ENCODE measurements at regions not wholly inside any gene's neighbourhood (a gene's known extent, or its start where the extent isn't known, plus 50 kb on each side); places are given as distances from the start of the nearest gene placed in this dataset.

DNA sequence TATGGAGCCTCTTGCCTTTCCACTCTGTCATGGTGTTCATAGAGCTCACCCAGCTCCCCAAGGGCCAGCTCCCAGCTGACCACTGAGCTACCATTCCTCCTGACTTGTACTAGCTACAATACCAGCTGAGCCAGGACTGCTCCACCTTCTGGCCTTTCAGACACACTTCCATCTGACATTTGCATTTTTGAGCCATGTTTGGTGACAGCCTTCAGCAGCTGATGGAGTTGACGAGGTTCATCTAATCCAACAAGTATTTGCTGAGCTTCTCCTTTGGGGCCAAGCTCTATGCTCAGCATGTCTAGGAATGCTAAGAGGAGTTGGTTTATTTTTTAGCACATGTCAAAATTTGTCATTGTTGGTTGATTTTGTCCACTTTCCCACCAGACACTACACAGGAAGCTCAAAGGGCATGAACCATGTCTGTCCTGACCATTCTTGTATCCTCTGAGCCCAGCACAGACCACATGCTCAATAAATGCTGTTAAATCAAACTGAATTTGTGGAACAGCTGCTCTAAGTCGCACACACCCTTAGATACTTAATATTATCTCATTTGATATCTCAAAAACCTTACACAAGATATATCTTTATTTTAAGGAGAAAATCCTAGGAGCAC is 142.6 kb upstream of the PPARGC1A start:
- intact Hi-C loops (cut with micrococcal nuclease), result no loop called here
- Histone ChIP-seq H3K4me1 (ENCODE audit: insufficient read depth, low read length) (no peaks in the 10 kb centered on the region), H4K20me1 (ENCODE audit: low read length) (no peaks in the 10 kb centered on the region), H2AFZ (ENCODE audit: low read length) (no peak overlapping the region), H3K9me3 (ENCODE audit: low read length) (no peaks in the 10 kb centered on the region), H3K36me3 (ENCODE audit: low read depth, low read length) (no peaks in the 10 kb centered on the region), H3K9me2 (replicated peaks; ENCODE audit: low read length) (no peaks in the 10 kb centered on the region), H3K4me2 (ENCODE audit: low read length) (no peak overlapping the region), H3K27me3 (ENCODE audit: low read length) (no peaks in the 10 kb centered on the region), H3K4me3 (ENCODE audit: low read length) (no peak overlapping the region), H3K79me2 (ENCODE audit: low read length) (no peaks in the 10 kb centered on the region), H3F3A (ENCODE audit: low read length, unreplicated experiment) (no peaks in the 10 kb centered on the region), H3K9ac (ENCODE audit: low read length) (no peak overlapping the region), H3K27ac (ENCODE audit: low read length) (no peak overlapping the region)
- CTCF ChIA-PET, result no interaction called here
- no peak for DNase-seq
- BruUV-seq (replicated peaks), result no TSS peak
- ATAC-seq, result no peak
- TF ChIP-seq, protein P1, sequence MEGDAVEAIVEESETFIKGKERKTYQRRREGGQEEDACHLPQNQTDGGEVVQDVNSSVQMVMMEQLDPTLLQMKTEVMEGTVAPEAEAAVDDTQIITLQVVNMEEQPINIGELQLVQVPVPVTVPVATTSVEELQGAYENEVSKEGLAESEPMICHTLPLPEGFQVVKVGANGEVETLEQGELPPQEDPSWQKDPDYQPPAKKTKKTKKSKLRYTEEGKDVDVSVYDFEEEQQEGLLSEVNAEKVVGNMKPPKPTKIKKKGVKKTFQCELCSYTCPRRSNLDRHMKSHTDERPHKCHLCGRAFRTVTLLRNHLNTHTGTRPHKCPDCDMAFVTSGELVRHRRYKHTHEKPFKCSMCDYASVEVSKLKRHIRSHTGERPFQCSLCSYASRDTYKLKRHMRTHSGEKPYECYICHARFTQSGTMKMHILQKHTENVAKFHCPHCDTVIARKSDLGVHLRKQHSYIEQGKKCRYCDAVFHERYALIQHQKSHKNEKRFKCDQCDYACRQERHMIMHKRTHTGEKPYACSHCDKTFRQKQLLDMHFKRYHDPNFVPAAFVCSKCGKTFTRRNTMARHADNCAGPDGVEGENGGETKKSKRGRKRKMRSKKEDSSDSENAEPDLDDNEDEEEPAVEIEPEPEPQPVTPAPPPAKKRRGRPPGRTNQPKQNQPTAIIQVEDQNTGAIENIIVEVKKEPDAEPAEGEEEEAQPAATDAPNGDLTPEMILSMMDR (conservative IDR thresholded peaks at IDR 0.05; ENCODE audit: low read depth, low read length), result no peak
- no peak for TF ChIP-seq EZH2phosphoT487 (IDR thresholded peaks at IDR 0.05; ENCODE audit: borderline replicate concordance, low read length)
- no peak for TF ChIP-seq EZH2 (IDR thresholded peaks at IDR 0.05; ENCODE audit: low read length, unreplicated experiment)
- POLR2A ChIA-PET (ENCODE audit: unreplicated experiment), result no interaction called here

GRCh38 chr4:24026596-24026995 is 136.7 kb upstream of the PPARGC1A start:
- no peaks in the 10 kb centered on the region for H3K4me1 ChIP-seq (ENCODE audit: insufficient read depth, low read length)
- intact Hi-C loops (cut with micrococcal nuclease), result no loop called here
- BruUV-seq (replicated peaks), result no TSS peak
- CTCF ChIA-PET, result no interaction called here
- H3K4me3 ChIP-seq (ENCODE audit: low read length), result no peak overlapping the region
- H3K79me2 ChIP-seq (ENCODE audit: low read length), result no peaks in the 10 kb centered on the region
- ATAC-seq, result no peak
- no peak overlapping the region for H3K27ac ChIP-seq (ENCODE audit: low read length)
- H3K9me2 ChIP-seq (replicated peaks; ENCODE audit: low read length), result no peaks in the 10 kb centered on the region
- TF ChIP-seq EZH2 (IDR thresholded peaks at IDR 0.05; ENCODE audit: low read length, unreplicated experiment) (no peak), EZH2phosphoT487 (IDR thresholded peaks at IDR 0.05; ENCODE audit: borderline replicate concordance, low read length) (no peak)
- TF ChIP-seq, protein P1 (conservative IDR thresholded peaks at IDR 0.05; ENCODE audit: low read depth, low read length), result no peak
- H2AFZ ChIP-seq (ENCODE audit: low read length), result no peak overlapping the region
- no peak overlapping the region for H3K4me2 ChIP-seq (ENCODE audit: low read length)
- no peaks in the 10 kb centered on the region for H3F3A ChIP-seq (ENCODE audit: low read length, unreplicated experiment)
- H3K9ac ChIP-seq (ENCODE audit: low read length), result no peak overlapping the region
- no peaks in the 10 kb centered on the region for H3K36me3 ChIP-seq (ENCODE audit: low read depth, low read length)
- POLR2A ChIA-PET (ENCODE audit: unreplicated experiment), result no interaction called here
- no peaks in the 10 kb centered on the region for H4K20me1 ChIP-seq (ENCODE audit: low read length)
- DNase-seq, result no peak
- H3K27me3 ChIP-seq (ENCODE audit: low read length), result no peaks in the 10 kb centered on the region
- no peaks in the 10 kb centered on the region for H3K9me3 ChIP-seq (ENCODE audit: low read length)

- Histone ChIP-seq H4K20me1 (ENCODE audit: low read length) (no peaks in the 10 kb centered on the region), H3K4me2 (ENCODE audit: low read length) (no peak overlapping the region), H3K27me3 (ENCODE audit: low read length) (no peaks in the 10 kb centered on the region), H3K27ac (ENCODE audit: low read length) (no peak overlapping the region), H3K9me3 (ENCODE audit: low read length) (no peaks in the 10 kb centered on the region), H2AFZ (ENCODE audit: low read length) (no peak overlapping the region), H3K9ac (ENCODE audit: low read length) (no peak overlapping the region), H3K36me3 (ENCODE audit: low read depth, low read length) (no peaks in the 10 kb centered on the region), H3K4me3 (ENCODE audit: low read length) (no peak overlapping the region), H3F3A (ENCODE audit: low read length, unreplicated experiment) (no peaks in the 10 kb centered on the region), H3K9me2 (replicated peaks; ENCODE audit: low read length) (no peaks in the 10 kb centered on the region), H3K79me2 (ENCODE audit: low read length) (no peaks in the 10 kb centered on the region), H3K4me1 (ENCODE audit: insufficient read depth, low read length) (no peaks in the 10 kb centered on the region)
- intact Hi-C loops (cut with micrococcal nuclease), result no loop called here
- ATAC-seq, result no peak
- TF ChIP-seq EZH2phosphoT487 (IDR thresholded peaks at IDR 0.05; ENCODE audit: borderline replicate concordance, low read length) (no peak), EZH2 (IDR thresholded peaks at IDR 0.05; ENCODE audit: low read length, unreplicated experiment) (no peak)
- TF ChIP-seq, protein P1 (conservative IDR thresholded peaks at IDR 0.05; ENCODE audit: low read depth, low read length), result no peak
- ChIA-PET POLR2A (ENCODE audit: unreplicated experiment) (no interaction called here), CTCF (no interaction called here)
- DNase-seq, result no peak
- no TSS peak for BruUV-seq (replicated peaks)
Observed at GRCh38 chr4:24024605-24025004, 134.8 kb upstream of the PPARGC1A start.
